Astrocyte (in vitro differentiated cells and primary cell): ENCODE measurements at regions not wholly inside any gene's neighbourhood (a gene's known extent, or its start where the extent isn't known, plus 50 kb on each side); places are given as distances from the start of the nearest gene placed in this dataset.

Experiments used
- CTCF ChIP-seq: IDR thresholded peaks from 2 replicates; pipeline ENCODE4 v1.5.1; 2011; ENCODE audit warnings: low read depth, mild to moderate bottlenecking, inconsistent platforms, low read length, moderate library complexity; ENCODE audit not compliant: insufficient read depth
- EZH2 ChIP-seq: IDR thresholded peaks from 2 replicates; pipeline ENCODE4 v1.6.1; 2012; ENCODE audit warnings: mild to moderate bottlenecking, low read length, inconsistent platforms; ENCODE audit not compliant: insufficient read depth

GRCh38 chr4:154916068-154916467 is 135.0 kb downstream of the RBM46 start:
- no peak for TF ChIP-seq EZH2
- TF ChIP-seq CTCF = no peak
